MG63 (cell line): ENCODE measurements at regions not wholly inside any gene's neighbourhood (a gene's known extent, or its start where the extent isn't known, plus 50 kb on each side); places are given as distances from the start of the nearest gene placed in this dataset.

Source experiments
- DNase-seq: peaks from one replicate; pipeline ENCODE4 v3.0.0-alpha.2; 2020
- H3K27me3 ChIP-seq: fragments of 250-450 bp; sonication (Bioruptor Pico); 2 replicates; pipeline ENCODE4 v1.5.1; 2020; ENCODE audit warnings: mild to moderate bottlenecking, moderate library complexity
- H3K36me3 ChIP-seq: fragments of 250-450 bp; sonication (Bioruptor Pico); 2 replicates; pipeline ENCODE4 v1.5.1; 2020; ENCODE audit warnings: mild to moderate bottlenecking, moderate library complexity
- H3K4me3 ChIP-seq: fragments of 250-450 bp; sonication (Bioruptor Pico); 2 replicates; pipeline ENCODE4 v1.5.1; 2020; ENCODE audit warnings: mild to moderate bottlenecking, moderate library complexity
- H3K9me3 ChIP-seq: fragments of 250-450 bp; sonication (Bioruptor Pico); 2 replicates; pipeline ENCODE4 v1.5.1; 2020; ENCODE audit warnings: mild to moderate bottlenecking, moderate library complexity

GRCh38 chr9:113687107-113687679 is 188.9 kb upstream of the ZNF618 start:
- Histone ChIP-seq H3K27me3 (no peaks in the 10 kb centered on the region), H3K36me3 (no peaks in the 10 kb centered on the region), H3K4me3 (no peak overlapping the region), H3K9me3 (no peaks in the 10 kb centered on the region)
- DNase-seq: no peak

GRCh38 chr9:113687680-113688371 is 188.3 kb upstream of the ZNF618 start:
- DNase-seq: no peak
- no peaks in the 10 kb centered on the region for H3K27me3 ChIP-seq
- no peak overlapping the region for H3K4me3 ChIP-seq
- no peaks in the 10 kb centered on the region for H3K9me3 ChIP-seq
- no peaks in the 10 kb centered on the region for H3K36me3 ChIP-seq

GRCh38 chr9:113690055-113690740 is 185.9 kb upstream of the ZNF618 start:
- no peak for DNase-seq
- Histone ChIP-seq H3K9me3 (peaks cover 3% of the 10 kb centered on the region; the same call in 1 of the 2 replicates), H3K36me3 (no peaks in the 10 kb centered on the region), H3K4me3 (no peak overlapping the region), H3K27me3 (no peaks in the 10 kb centered on the region)

- Histone ChIP-seq H3K4me3 (no peak overlapping the region), H3K9me3 (peaks cover 3% of the 10 kb centered on the region; the same call in 1 of the 2 replicates), H3K27me3 (no peaks in the 10 kb centered on the region), H3K36me3 (no peaks in the 10 kb centered on the region)
- no peak for DNase-seq
These were observed 183.9 kb upstream of the ZNF618 start for GRCh38 chr9:113692256-113692655.

DNA sequence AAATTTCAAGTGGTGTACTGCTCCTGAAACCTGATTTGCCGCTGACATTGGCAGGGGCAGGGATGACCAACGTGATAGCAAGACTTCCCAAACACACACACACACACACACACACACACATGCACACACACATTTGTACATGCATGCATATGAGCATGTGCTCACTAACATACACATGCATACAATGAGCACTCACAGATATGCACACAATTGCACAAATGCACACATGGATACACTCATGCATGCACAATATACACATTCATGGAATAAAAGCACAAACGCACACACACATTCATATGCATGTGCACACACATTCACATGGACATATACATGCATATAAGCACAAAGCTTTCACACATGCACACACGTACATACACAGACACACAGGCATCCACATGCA is 181.2 kb upstream of the ZNF618 start:
- no peak for DNase-seq
- no peaks in the 10 kb centered on the region for H3K27me3 ChIP-seq
- peaks cover 4% of the 10 kb centered on the region; the same call in 1 of the 2 replicates for H3K9me3 ChIP-seq
- H3K4me3 ChIP-seq: no peak overlapping the region
- no peaks in the 10 kb centered on the region for H3K36me3 ChIP-seq

GRCh38 chr9:113695440-113695851 is 180.7 kb upstream of the ZNF618 start:
- H3K27me3 ChIP-seq: no peaks in the 10 kb centered on the region
- H3K4me3 ChIP-seq: no peak overlapping the region
- no peaks in the 10 kb centered on the region for H3K36me3 ChIP-seq
- DNase-seq: no peak
- H3K9me3 ChIP-seq: peaks cover 4% of the 10 kb centered on the region; the same call in 1 of the 2 replicates

- DNase-seq: peak; percentile 76
These were observed 180.2 kb upstream of the ZNF618 start for GRCh38 chr9:113695901-113696300.

DNA sequence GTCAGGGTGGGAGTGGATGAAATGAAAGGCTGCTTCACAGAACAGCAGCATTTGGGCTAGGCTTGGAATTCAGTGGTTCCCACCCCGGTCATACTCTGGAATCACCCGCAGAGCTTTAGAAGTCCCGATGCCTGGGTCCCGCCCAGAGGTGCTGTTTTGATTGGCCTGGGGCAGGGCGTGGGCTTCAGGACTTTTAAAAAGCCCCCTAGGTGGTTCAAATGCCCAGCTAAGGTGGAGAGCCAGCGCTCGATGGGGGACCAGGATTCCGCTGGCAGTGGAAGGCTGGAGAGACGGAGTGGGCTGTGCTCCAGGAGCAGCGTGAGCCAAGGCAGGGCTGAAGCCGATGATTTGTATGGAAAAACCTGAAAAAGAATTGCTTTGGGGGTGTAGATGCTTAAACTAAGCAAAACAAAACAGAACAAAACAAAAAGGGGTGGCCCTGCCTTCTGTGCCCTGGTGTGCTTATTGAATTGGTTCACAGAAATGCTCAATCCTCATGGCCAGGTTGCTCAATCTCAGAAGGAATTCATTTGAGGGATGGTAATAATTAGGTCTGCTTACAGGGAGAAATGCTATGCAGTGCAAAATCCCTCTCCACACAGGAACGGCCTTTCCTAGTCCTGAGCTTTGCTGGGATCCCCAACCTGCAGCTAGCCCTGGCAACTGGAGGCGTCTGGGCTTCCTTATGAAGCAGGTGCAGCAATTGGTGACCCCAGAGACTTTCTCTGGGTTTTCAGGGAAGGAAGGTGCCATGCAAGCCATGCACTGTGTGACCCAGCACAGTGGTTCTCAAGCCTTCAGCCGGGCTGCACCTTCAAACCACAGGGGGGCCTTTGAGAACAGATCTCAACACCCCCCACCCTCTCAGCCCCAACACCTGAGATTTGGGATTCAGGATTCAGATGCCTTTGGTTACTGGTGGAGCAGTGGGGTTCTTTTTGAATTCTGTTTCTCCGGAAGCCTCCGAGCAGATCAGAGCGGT is 174.0 kb upstream of the ZNF618 start:
- H3K27me3 ChIP-seq: no peaks in the 10 kb centered on the region
- no peak for DNase-seq
- H3K4me3 ChIP-seq: no peak overlapping the region

More at GRCh38 chr9:113695901-113696300, 180.2 kb upstream of the ZNF618 start:
- Histone ChIP-seq H3K27me3 (no peaks in the 10 kb centered on the region), H3K9me3 (peaks cover 4% of the 10 kb centered on the region; the same call in 1 of the 2 replicates), H3K36me3 (no peaks in the 10 kb centered on the region), H3K4me3 (no peak overlapping the region)

GRCh38 chr9:113705306-113705927 is 170.7 kb upstream of the ZNF618 start:
- Histone ChIP-seq H3K4me3 (no peak overlapping the region), H3K9me3 (peaks cover 11% of the 10 kb centered on the region; the same call in 1 of the 2 replicates), H3K27me3 (no peaks in the 10 kb centered on the region), H3K36me3 (no peaks in the 10 kb centered on the region)
- no peak for DNase-seq

More for the DNA sequence above, 174.0 kb upstream of the ZNF618 start:
- Histone ChIP-seq H3K36me3 (no peaks in the 10 kb centered on the region), H3K9me3 (peaks cover 4% of the 10 kb centered on the region; the same call in 1 of the 2 replicates)

GRCh38 chr9:113705928-113706519 is 170.1 kb upstream of the ZNF618 start:
- no peak for DNase-seq
- no peaks in the 10 kb centered on the region for H3K27me3 ChIP-seq
- H3K4me3 ChIP-seq: no peak overlapping the region
- no peaks in the 10 kb centered on the region for H3K36me3 ChIP-seq
- H3K9me3 ChIP-seq: peaks cover 11% of the 10 kb centered on the region; the same call in 1 of the 2 replicates

- H3K9me3 ChIP-seq: peaks cover 11% of the 10 kb centered on the region
- H3K4me3 ChIP-seq: no peak overlapping the region
- H3K36me3 ChIP-seq: no peaks in the 10 kb centered on the region
- no peak for DNase-seq
- H3K27me3 ChIP-seq: no peaks in the 10 kb centered on the region
These were observed 168.0 kb upstream of the ZNF618 start for GRCh38 chr9:113707953-113708695.

GRCh38 chr9:113708821-113709713 is 167.0 kb upstream of the ZNF618 start:
- Histone ChIP-seq H3K9me3 (peaks cover 19% of the 10 kb centered on the region), H3K36me3 (no peaks in the 10 kb centered on the region), H3K27me3 (no peaks in the 10 kb centered on the region), H3K4me3 (no peak overlapping the region)
- no peak for DNase-seq

- peaks cover 21% of the 10 kb centered on the region for H3K9me3 ChIP-seq
- H3K4me3 ChIP-seq: no peak overlapping the region
- H3K36me3 ChIP-seq: no peaks in the 10 kb centered on the region
- no peaks in the 10 kb centered on the region for H3K27me3 ChIP-seq
- no peak for DNase-seq
These were observed 166.4 kb upstream of the ZNF618 start for GRCh38 chr9:113709721-113710120.

DNA sequence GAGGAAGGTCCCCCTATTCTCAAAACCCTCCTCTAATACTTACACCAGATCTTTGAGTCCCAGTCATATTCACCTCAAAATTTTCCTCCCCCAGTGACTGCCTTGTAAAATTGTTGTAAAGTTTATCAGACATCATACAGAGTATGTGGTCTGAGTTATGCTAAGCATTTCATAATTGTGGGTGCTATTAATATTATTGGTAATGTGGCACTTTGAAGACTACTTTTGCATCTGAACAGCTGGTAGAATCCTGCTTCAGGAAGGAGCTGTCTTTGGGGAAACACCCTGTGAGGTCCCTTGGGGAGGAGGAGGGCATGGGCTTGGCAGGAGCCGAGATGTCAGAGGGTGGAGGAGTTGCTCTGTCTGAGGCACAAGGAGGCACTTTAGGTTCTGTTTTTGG is 164.9 kb upstream of the ZNF618 start:
- Histone ChIP-seq H3K9me3 (peaks cover 33% of the 10 kb centered on the region), H3K27me3 (no peaks in the 10 kb centered on the region), H3K36me3 (no peaks in the 10 kb centered on the region), H3K4me3 (no peak overlapping the region)
- DNase-seq: peak; percentile 23
